Mesendoderm (in vitro differentiated cells): ENCODE measurements at regions not wholly inside any gene's neighbourhood (a gene's known extent, or its start where the extent isn't known, plus 50 kb on each side); places are given as distances from the start of the nearest gene placed in this dataset.
A peak's percentile ranks its signal among the peaks of the same experiment; 100 is the strongest.

Experiments used
- DNase-seq: peaks from one replicate; pipeline ENCODE4 v3.0.0; 2013
- H2AK5ac ChIP-seq: 2 replicates; pipeline ENCODE4 v1.6.1; 2013; ENCODE audit warnings: low read length, inconsistent platforms
- H2BK120ac ChIP-seq: 2 replicates; pipeline ENCODE4 v1.6.1; 2013; ENCODE audit warnings: low read depth, mild to moderate bottlenecking, low read length, moderate library complexity, mixed read lengths
- H2BK15ac ChIP-seq: replicated peaks from 2 replicates; pipeline ENCODE4 v1.6.1; 2013; ENCODE audit warnings: low read depth, mild to moderate bottlenecking, moderate library complexity
- H2BK5ac ChIP-seq: 2 replicates; pipeline ENCODE4 v1.6.1; 2013; ENCODE audit warnings: low read length, inconsistent platforms
- H3K18ac ChIP-seq: 2 replicates; pipeline ENCODE4 v1.6.1; 2013; ENCODE audit warnings: mild to moderate bottlenecking, low read length, mixed read lengths
- H3K23ac ChIP-seq: one replicate; pipeline ENCODE4 v1.6.1; 2013; ENCODE audit warnings: low read length
- H3K27ac ChIP-seq: 2 replicates; pipeline ENCODE4 v1.5.1; 2013; ENCODE audit warnings: low read depth, mild to moderate bottlenecking, inconsistent platforms, low read length, moderate library complexity
- H3K27me3 ChIP-seq: 2 replicates; pipeline ENCODE4 v1.6.1; 2013; ENCODE audit warnings: low read length, control low read depth, mild to moderate bottlenecking, inconsistent platforms; ENCODE audit not compliant: insufficient read depth, poor library complexity
- H3K36me3 ChIP-seq: 2 replicates; pipeline ENCODE4 v1.6.1; 2013; ENCODE audit warnings: low read length, inconsistent platforms; ENCODE audit not compliant: control insufficient read depth, insufficient read depth
- H3K4ac ChIP-seq: one replicate; pipeline ENCODE4 v1.6.1; 2013; ENCODE audit warnings: low read depth, mild to moderate bottlenecking, low read length, moderate library complexity
- H3K4me1 ChIP-seq: 2 replicates; pipeline ENCODE4 v1.6.1; 2013; ENCODE audit warnings: low read depth, low read length, inconsistent platforms; ENCODE audit not compliant: control insufficient read depth
- H3K4me2 ChIP-seq: 2 replicates; pipeline ENCODE4 v1.6.1; 2013; ENCODE audit warnings: low read length
- H3K4me3 ChIP-seq: 2 replicates; pipeline ENCODE4 v1.5.1; 2013; ENCODE audit warnings: mild to moderate bottlenecking, low read length
- H3K56ac ChIP-seq: one replicate; pipeline ENCODE4 v1.6.1; 2013; ENCODE audit warnings: low read length
- H3K79me1 ChIP-seq: 2 replicates; pipeline ENCODE4 v1.6.1; 2013; ENCODE audit warnings: low read length, inconsistent platforms
- H3K79me2 ChIP-seq: 2 replicates; pipeline ENCODE4 v1.6.1; 2013; ENCODE audit warnings: mild to moderate bottlenecking, low read length; ENCODE audit not compliant: control insufficient read depth, insufficient read depth
- H3K9ac ChIP-seq: 2 replicates; pipeline ENCODE4 v1.6.1; 2013; ENCODE audit warnings: low read length, inconsistent platforms
- H4K5ac ChIP-seq: one replicate; pipeline ENCODE4 v1.6.1; 2013; ENCODE audit warnings: low read length
- H4K8ac ChIP-seq: one replicate; pipeline ENCODE4 v1.6.1; 2013; ENCODE audit warnings: low read depth, mild to moderate bottlenecking, control low read depth, low read length, moderate library complexity
- WGBS: extraction: QIAGEN DNeasy Blood & Tissue Kit; methylation state at CpG from one replicate; pipeline ENCODE4 v1.1.7; 2013; ENCODE audit warnings: low lambda C conversion rate, missing lambda C conversion rate; ENCODE audit not compliant: insufficient coverage; ENCODE audit errors: extremely low coverage; 5-methylcytosine and 5-hydroxymethylcytosine counted together

DNA sequence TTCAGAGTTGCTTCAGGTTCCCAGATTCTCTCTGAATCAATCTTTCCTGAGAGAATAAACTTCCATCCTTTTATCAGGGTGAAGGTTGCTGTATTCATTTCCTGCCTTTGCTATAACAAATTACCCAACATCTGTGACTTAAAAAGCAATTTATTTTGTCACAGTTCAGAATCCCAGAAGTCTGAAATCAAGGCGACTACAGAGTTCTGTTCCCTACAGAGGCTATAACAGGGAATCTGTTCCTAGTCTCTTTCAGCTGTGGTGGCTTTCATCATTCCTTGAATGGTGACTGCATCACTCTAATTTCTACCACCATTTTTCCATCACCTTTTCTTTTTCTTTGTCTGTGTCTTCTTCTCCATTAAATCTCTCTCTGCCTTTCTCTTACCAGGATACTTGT, 459.3 kb upstream of the PRR20A start:
- Histone ChIP-seq H2BK120ac (no peak overlapping the region), H3K36me3 (no peaks in the 10 kb centered on the region), H3K79me1 (no peaks in the 10 kb centered on the region), H3K4me2 (no peak overlapping the region), H2BK15ac (no peak overlapping the region), H3K18ac (no peak overlapping the region), H3K23ac (no peak overlapping the region), H3K27ac (no peak overlapping the region), H3K56ac (no peak overlapping the region), H4K5ac (no peak overlapping the region), H3K9ac (no peak overlapping the region), H3K4ac (no peak overlapping the region), H3K4me1 (no peaks in the 10 kb centered on the region), H3K27me3 (peaks cover 2% of the 10 kb centered on the region), H3K4me3 (no peak overlapping the region), H2BK5ac (no peak overlapping the region), H4K8ac (no peak overlapping the region), H2AK5ac (no peak overlapping the region), H3K79me2 (no peaks in the 10 kb centered on the region)
- no peak for DNase-seq
- no CpG with 5 or more reads among the region's 1 CpG for whole genome bisulfite sequencing

DNA sequence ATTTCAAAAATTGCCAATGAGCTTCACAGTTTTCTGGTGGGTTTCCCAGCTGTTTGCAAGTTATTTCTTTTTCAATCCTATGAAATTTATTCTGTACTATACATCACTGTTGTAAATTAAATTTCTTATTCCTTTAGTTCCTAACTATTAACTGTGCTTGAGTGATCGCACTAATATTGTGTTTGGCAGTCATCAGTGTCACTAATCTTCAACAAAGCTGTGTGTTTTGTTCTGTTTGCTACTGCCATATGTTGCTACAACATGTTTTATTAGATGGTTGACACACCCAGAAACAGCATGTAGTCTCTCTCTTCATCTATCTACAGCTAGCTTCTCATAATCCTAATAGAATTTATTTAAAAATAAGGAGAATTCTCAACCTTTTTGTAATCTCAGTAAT, 453.6 kb upstream of the PRR20A start:
- H3K79me1 ChIP-seq, result no peaks in the 10 kb centered on the region
- H2AK5ac ChIP-seq, result no peak overlapping the region
- H2BK15ac ChIP-seq, result no peak overlapping the region
- no peak overlapping the region for H3K9ac ChIP-seq
- no peak for DNase-seq
- no peak overlapping the region for H4K8ac ChIP-seq
- H3K79me2 ChIP-seq, result no peaks in the 10 kb centered on the region
- no peak overlapping the region for H3K4me2 ChIP-seq
- no peak overlapping the region for H2BK120ac ChIP-seq
- H3K4ac ChIP-seq, result no peak overlapping the region
- no peaks in the 10 kb centered on the region for H3K27me3 ChIP-seq
- no peak overlapping the region for H3K18ac ChIP-seq
- no peak overlapping the region for H4K5ac ChIP-seq
- no peaks in the 10 kb centered on the region for H3K4me1 ChIP-seq
- no peak overlapping the region for H3K4me3 ChIP-seq
- H3K56ac ChIP-seq, result no peak overlapping the region
- H3K23ac ChIP-seq, result no peak overlapping the region
- WGBS, result no CpG with 5 or more reads among the region's 1 CpG
- H3K27ac ChIP-seq, result no peak overlapping the region
- no peak overlapping the region for H2BK5ac ChIP-seq
- no peaks in the 10 kb centered on the region for H3K36me3 ChIP-seq

DNA sequence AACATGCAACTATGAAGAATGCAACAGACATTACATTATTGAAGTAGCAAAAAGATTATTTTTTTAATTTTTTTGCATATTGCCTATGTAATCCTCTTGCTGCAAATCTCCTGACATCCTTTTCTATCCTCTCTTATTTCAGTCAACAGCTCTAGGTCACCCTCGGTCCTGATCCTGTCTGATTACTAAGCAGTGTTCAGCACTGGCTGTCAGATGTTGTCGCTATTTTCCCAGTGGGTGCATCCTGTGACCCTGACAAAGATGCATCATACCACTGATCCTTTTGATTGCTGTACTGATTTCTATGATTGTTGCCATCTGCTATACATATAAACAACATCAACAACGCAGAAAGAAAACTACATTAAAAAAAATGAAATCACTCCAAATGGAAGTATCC, 443.7 kb upstream of the PRR20A start:
- no peak overlapping the region for H2BK15ac ChIP-seq
- H3K56ac ChIP-seq, result no peak overlapping the region
- DNase-seq, result no peak
- no peaks in the 10 kb centered on the region for H3K36me3 ChIP-seq
- no peaks in the 10 kb centered on the region for H3K4me1 ChIP-seq
- no peak overlapping the region for H3K4me3 ChIP-seq
- no peaks in the 10 kb centered on the region for H3K27me3 ChIP-seq
- H3K4ac ChIP-seq, result no peak overlapping the region
- H3K4me2 ChIP-seq, result no peak overlapping the region
- H2AK5ac ChIP-seq, result no peak overlapping the region
- no peak overlapping the region for H3K23ac ChIP-seq
- H2BK120ac ChIP-seq, result no peak overlapping the region
- H3K27ac ChIP-seq, result no peak overlapping the region
- H2BK5ac ChIP-seq, result no peak overlapping the region
- H3K79me2 ChIP-seq, result no peaks in the 10 kb centered on the region
- no CpG with 5 or more reads among the region's 3 CpGs for WGBS
- H3K9ac ChIP-seq, result no peak overlapping the region
- no peaks in the 10 kb centered on the region for H3K79me1 ChIP-seq
- no peak overlapping the region for H4K5ac ChIP-seq
- no peak overlapping the region for H3K18ac ChIP-seq
- no peak overlapping the region for H4K8ac ChIP-seq

DNA sequence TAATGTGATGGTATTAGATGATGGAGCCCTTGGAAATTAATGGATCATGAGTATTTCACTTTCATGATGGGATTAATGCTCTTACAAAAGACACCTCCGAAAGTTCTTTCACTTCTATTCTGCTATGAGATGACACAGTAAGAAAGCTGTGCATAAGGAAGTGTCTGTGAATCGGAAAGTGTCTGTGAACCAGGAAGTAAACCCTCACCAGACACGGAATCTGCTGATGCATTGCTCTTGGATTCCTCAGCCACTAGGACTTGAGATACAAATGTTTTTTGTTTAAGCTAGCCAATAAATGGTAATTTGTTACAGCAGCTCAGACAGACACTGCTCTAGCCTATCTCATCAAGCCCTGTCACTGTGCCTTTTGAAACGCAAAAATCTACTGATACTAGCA, 440.4 kb upstream of the PRR20A start:
- DNase-seq, result no peak
- Histone ChIP-seq H3K27me3 (no peaks in the 10 kb centered on the region), H2BK15ac (no peak overlapping the region), H2BK5ac (no peak overlapping the region), H4K5ac (no peak overlapping the region), H3K79me1 (no peaks in the 10 kb centered on the region), H3K4me3 (no peak overlapping the region), H3K23ac (no peak overlapping the region), H3K4me1 (no peaks in the 10 kb centered on the region), H3K18ac (no peak overlapping the region), H3K79me2 (no peaks in the 10 kb centered on the region), H3K9ac (no peak overlapping the region), H3K4me2 (no peak overlapping the region), H2BK120ac (no peak overlapping the region), H3K56ac (no peak overlapping the region), H3K36me3 (no peaks in the 10 kb centered on the region), H4K8ac (no peak overlapping the region), H3K27ac (no peak overlapping the region), H2AK5ac (no peak overlapping the region), H3K4ac (no peak overlapping the region)
- WGBS, result no CpG with 5 or more reads among the region's 4 CpGs

DNA sequence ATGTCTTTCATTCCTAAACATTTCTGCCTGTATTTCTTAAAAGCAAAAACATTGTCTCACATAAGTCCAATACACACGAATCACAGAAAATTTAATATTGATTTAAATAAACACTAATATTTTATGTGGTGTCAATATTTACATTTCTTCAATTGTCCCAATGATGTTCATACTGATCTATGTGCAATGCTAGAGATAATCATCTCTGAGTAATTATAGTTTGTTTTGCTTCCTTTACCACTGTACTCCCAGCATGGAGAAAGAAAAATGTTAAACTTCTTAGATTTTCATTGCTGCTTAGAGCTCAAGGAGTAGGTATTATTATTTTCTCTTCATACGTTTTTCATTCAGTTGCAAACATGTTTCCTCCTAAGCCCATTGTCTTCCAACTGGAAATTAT, 434.2 kb upstream of the PRR20A start:
- Histone ChIP-seq H3K23ac (no peak overlapping the region), H3K4me2 (no peak overlapping the region), H3K36me3 (no peaks in the 10 kb centered on the region), H2AK5ac (no peak overlapping the region), H3K27ac (no peak overlapping the region), H3K56ac (no peak overlapping the region), H3K18ac (no peak overlapping the region), H3K4me1 (no peaks in the 10 kb centered on the region), H3K4me3 (no peak overlapping the region), H2BK15ac (no peak overlapping the region), H3K79me2 (no peaks in the 10 kb centered on the region), H3K27me3 (no peaks in the 10 kb centered on the region), H3K9ac (no peak overlapping the region), H4K8ac (no peak overlapping the region), H3K4ac (no peak overlapping the region), H4K5ac (no peak overlapping the region), H2BK5ac (no peak overlapping the region), H3K79me1 (no peaks in the 10 kb centered on the region), H2BK120ac (no peak overlapping the region)
- no peak for DNase-seq
- no CpG with 5 or more reads among the region's 2 CpGs for WGBS

DNA sequence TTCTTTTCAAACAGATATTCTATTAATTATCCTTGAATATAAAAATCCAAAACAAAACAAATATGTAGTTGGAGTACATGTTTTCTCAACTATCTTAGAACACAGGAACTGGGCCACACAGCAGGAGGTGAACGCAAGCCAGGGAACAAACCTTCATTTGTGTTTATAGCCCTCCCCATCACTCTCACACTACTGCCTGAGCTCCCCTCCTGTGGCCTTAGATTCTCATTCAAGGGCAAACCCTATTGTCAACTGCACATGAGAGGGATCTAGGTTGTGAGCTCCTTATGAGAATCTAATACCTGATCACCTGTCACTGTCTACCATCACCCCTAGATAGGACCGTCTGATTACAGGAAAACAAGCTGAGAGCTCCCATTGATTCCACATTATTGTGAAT, 427.1 kb upstream of the PRR20A start:
- H2BK5ac ChIP-seq, result no peak overlapping the region
- H4K8ac ChIP-seq, result no peak overlapping the region
- no peak overlapping the region for H4K5ac ChIP-seq
- H3K9ac ChIP-seq, result no peak overlapping the region
- no peaks in the 10 kb centered on the region for H3K79me2 ChIP-seq
- H2BK120ac ChIP-seq, result no peak overlapping the region
- no peak overlapping the region for H3K56ac ChIP-seq
- no peak overlapping the region for H3K4ac ChIP-seq
- no CpG with 5 or more reads among the region's 2 CpGs for WGBS
- no peaks in the 10 kb centered on the region for H3K79me1 ChIP-seq
- no peak overlapping the region for H3K4me2 ChIP-seq
- H2AK5ac ChIP-seq, result no peak overlapping the region
- no peaks in the 10 kb centered on the region for H3K36me3 ChIP-seq
- H3K4me3 ChIP-seq, result no peak overlapping the region
- DNase-seq, result peak; percentile 11
- no peak overlapping the region for H3K23ac ChIP-seq
- no peaks in the 10 kb centered on the region for H3K27me3 ChIP-seq
- H3K27ac ChIP-seq, result no peak overlapping the region
- H3K4me1 ChIP-seq, result no peaks in the 10 kb centered on the region
- no peak overlapping the region for H3K18ac ChIP-seq
- H2BK15ac ChIP-seq, result no peak overlapping the region
